22Rv1 (cell line): ENCODE measurements at regions not wholly inside any gene's neighbourhood (a gene's known extent, or its start where the extent isn't known, plus 50 kb on each side); places are given as distances from the start of the nearest gene placed in this dataset.

Experiments
- H3K27ac ChIP-seq: fragments of 450-650 bp; 2 replicates; pipeline ENCODE4 v1.5.1; 2017
- ZFX ChIP-seq: fragments of 450-650 bp; IDR thresholded peaks from 2 replicates; pipeline ENCODE4 v1.6.1; 2017; ENCODE audit warnings: antibody characterized with exemption, borderline replicate concordance
- TF ChIP-seq, protein P1 (sequence below): fragments of 450-650 bp; IDR thresholded peaks from 2 replicates; pipeline ENCODE4 v1.5.1; 2017; ENCODE audit warnings: mild to moderate bottlenecking

GRCh38 chr1:4060850-4061249 lies 160.8 kb upstream of the C1orf174 start:
- H3K27ac ChIP-seq, result no peak overlapping the region
- TF ChIP-seq ZFX, result no peak
- TF ChIP-seq, protein P1, sequence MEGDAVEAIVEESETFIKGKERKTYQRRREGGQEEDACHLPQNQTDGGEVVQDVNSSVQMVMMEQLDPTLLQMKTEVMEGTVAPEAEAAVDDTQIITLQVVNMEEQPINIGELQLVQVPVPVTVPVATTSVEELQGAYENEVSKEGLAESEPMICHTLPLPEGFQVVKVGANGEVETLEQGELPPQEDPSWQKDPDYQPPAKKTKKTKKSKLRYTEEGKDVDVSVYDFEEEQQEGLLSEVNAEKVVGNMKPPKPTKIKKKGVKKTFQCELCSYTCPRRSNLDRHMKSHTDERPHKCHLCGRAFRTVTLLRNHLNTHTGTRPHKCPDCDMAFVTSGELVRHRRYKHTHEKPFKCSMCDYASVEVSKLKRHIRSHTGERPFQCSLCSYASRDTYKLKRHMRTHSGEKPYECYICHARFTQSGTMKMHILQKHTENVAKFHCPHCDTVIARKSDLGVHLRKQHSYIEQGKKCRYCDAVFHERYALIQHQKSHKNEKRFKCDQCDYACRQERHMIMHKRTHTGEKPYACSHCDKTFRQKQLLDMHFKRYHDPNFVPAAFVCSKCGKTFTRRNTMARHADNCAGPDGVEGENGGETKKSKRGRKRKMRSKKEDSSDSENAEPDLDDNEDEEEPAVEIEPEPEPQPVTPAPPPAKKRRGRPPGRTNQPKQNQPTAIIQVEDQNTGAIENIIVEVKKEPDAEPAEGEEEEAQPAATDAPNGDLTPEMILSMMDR, result no peak

DNA sequence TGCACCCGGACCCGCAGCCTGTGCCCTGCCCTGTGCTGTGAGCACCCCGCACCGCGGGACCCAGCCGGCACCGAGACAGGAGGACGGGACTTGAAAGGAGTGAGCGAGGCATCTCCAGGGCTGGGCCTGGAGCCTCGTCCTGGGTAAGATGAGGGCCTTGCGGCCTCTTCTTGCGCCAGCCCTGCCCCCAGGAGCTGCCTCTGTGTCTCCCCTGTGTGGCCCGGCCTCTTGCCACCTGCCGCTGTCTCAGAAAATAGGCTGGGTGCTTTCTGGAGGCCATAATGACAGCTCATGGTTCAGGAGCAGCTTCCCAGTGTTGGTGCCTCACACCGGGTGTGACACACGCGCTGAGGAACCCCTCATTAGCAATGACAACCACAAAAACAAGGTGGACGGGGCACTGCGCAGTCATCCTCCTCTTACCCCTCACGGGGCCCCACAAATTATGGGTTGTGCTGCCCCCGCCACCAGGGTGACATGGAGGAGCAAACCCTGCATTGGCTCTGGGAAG lies 161.5 kb upstream of the C1orf174 start:
- H3K27ac ChIP-seq, result no peak overlapping the region
- TF ChIP-seq, protein P1, result no peak
- no peak for TF ChIP-seq ZFX

DNA sequence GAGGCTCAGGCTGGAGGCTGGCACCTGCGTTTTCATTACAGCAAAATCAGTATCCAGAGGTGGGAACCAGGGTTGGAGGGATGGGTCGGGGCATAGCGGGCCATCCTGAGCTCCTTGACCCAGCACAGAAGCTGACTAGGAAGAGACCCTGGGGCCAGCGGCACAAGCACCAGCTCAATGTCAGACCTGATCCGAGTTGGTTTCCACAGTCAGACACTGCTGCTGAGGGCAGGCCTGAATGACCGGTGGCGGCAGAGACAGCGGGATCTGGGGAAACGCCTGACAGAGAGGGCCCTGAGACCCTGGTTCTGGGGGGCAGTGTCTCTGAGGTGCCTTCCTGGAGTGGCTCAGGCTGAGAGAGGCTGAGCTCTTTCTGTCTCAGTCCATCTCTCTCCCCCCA lies 162.0 kb upstream of the C1orf174 start:
- no peak for TF ChIP-seq ZFX
- TF ChIP-seq, protein P1, result no peak
- no peak overlapping the region for H3K27ac ChIP-seq

DNA sequence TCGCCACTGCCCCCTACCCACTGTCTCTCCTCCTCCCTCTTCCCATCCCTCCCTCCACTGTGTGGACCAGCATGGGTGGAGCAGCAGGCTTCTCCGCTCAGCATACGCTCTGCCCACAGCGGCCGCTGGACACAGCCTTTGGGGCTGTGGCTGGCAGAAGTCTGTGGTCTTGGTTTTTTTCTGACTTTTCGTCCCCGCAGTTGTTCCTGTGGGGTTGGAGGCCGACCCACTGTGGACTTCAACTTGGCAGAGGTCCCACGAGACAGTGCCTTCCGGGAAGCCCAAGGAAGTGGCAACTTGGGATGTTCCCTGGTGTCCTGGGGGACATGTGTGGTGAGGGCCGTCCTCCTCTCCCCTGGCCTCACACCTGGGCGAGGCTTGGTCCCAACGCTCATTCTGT lies 162.5 kb upstream of the C1orf174 start:
- no peak overlapping the region for H3K27ac ChIP-seq
- TF ChIP-seq ZFX, result no peak
- TF ChIP-seq, protein P1, result no peak

- H3K27ac ChIP-seq, result no peak overlapping the region
- TF ChIP-seq ZFX, result no peak
- TF ChIP-seq, protein P1, result no peak
These were observed 162.9 kb upstream of the C1orf174 start for GRCh38 chr1:4062992-4063391.

- no peak for TF ChIP-seq ZFX
- TF ChIP-seq, protein P1, result no peak
These were observed 163.4 kb upstream of the C1orf174 start for GRCh38 chr1:4063516-4063915.

DNA sequence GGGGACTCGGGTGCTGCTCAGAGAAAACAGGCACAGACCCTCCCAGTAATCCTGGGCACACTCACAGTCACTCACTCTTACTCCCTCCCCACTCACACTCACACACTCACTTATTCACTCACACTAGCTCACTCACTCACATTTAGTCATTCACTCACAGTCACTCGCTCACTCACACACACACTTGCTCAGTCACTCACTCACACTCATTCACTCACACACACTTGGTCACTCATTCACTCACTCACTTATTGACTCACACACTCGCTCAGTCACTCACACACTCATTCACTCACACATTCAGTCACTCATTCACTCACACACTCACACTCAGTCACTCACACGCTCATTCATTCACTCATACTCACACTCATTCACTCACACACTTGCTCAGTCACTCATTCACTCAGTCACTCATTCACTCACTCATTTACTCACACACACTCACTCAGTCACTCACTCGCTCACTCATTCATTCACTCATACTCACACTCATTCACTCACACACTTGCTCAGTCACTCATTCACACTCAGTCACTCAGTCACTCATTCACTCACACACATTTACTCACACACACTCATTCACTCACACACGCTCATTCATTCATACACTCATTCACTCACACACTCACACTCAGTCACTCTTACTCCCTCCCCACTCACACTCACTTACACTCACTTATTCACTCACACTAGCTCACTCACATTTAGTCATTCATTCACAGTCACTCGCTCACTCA lies 164.2 kb upstream of the C1orf174 start:
- no peak for TF ChIP-seq ZFX
- TF ChIP-seq, protein P1, result no peak
- no peak overlapping the region for H3K27ac ChIP-seq

More at GRCh38 chr1:4063516-4063915, 163.4 kb upstream of the C1orf174 start:
- H3K27ac ChIP-seq, result no peak overlapping the region
